Astrocyte (in vitro differentiated cells and primary cell): ENCODE measurements at regions not wholly inside any gene's neighbourhood (a gene's known extent, or its start where the extent isn't known, plus 50 kb on each side); places are given as distances from the start of the nearest gene placed in this dataset.

Experiments used
- EZH2 ChIP-seq: IDR thresholded peaks from 2 replicates; pipeline ENCODE4 v1.6.1; 2012; ENCODE audit warnings: mild to moderate bottlenecking, low read length, inconsistent platforms; ENCODE audit not compliant: insufficient read depth
- TF ChIP-seq, protein P1 (sequence below): IDR thresholded peaks from 2 replicates; pipeline ENCODE4 v1.5.1; 2011; ENCODE audit warnings: low read depth, mild to moderate bottlenecking, inconsistent platforms, low read length, moderate library complexity; ENCODE audit not compliant: insufficient read depth

DNA sequence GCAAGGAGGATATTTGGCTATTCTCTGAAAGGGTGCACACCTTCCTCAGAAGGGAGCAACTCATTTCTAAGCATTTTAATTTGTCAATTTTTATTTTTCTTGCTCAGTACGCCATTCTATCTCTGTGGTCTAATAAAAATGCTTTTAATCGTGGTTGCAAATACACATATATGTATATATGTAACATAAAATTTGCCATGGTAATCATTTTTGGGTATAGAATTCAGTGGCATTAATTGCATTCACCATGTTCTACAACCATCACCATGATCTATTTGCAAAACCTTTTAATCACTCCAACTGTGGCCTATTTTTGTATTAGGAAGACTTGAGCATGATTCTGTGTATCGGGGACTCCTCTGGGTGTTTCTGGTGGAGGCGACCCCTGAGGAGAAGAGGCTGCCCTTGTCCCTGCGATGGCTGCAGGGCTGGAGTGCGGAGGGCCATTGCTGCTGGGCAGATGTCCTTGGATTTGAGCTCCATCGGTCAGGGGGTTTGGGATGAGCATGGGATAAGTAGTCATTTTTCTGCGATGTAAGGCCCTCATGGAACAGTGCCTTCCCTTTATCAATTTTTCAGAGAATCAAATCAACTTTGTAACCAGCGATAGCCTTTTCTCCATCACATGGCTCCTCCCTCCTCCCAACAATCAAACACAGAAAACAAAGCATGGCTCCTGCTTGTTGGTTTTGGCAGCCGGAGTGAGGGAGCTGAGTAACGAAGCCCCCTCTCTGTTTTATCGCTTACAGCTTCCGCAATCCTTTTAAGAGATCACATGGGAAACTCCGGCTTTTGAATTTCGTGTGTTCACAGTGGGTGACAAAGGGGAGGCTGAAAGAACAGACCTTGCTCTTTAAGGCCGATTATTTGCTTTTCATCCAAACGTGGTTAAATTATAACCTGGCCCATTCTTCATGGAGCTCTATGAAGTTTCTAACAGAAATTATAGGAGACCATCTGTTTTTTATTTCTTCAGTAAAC is 187.3 kb downstream of the TENT4A start:
- TF ChIP-seq, protein P1, sequence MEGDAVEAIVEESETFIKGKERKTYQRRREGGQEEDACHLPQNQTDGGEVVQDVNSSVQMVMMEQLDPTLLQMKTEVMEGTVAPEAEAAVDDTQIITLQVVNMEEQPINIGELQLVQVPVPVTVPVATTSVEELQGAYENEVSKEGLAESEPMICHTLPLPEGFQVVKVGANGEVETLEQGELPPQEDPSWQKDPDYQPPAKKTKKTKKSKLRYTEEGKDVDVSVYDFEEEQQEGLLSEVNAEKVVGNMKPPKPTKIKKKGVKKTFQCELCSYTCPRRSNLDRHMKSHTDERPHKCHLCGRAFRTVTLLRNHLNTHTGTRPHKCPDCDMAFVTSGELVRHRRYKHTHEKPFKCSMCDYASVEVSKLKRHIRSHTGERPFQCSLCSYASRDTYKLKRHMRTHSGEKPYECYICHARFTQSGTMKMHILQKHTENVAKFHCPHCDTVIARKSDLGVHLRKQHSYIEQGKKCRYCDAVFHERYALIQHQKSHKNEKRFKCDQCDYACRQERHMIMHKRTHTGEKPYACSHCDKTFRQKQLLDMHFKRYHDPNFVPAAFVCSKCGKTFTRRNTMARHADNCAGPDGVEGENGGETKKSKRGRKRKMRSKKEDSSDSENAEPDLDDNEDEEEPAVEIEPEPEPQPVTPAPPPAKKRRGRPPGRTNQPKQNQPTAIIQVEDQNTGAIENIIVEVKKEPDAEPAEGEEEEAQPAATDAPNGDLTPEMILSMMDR = no peak
- TF ChIP-seq EZH2 = no peak
